ENCODE measurements at regions not wholly inside any gene's neighbourhood (a gene's known extent, or its start where the extent isn't known, plus 50 kb on each side); places are given as distances from the start of the nearest gene placed in this dataset.

DNA sequence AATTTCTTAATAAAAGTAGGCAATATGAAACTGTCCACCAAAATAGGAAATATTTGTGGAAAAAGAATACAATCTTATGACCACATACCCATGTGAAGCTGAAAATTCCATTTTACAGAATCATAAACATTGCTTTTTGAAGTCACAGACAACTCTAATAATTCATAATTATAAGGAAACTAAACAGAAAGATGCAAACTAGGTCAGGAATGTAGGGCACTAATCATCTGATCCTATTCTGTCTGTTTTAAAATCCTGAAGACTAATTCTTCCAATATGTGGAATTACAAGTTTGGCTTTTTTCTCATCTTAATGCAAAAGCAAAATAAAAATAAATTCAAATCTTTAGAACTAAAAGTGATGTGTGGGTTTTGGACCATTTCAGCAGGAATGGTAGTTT is 528.6 kb downstream of the LTN1 start:
- TF ChIP-seq CTCF (IDR thresholded peaks at IDR 0.05) (no peak), POLR2A (IDR thresholded peaks at IDR 0.05) (no peak)
